HL-60 (cell line): ENCODE measurements at regions not wholly inside any gene's neighbourhood (a gene's known extent, or its start where the extent isn't known, plus 50 kb on each side); places are given as distances from the start of the nearest gene placed in this dataset.

Experiments
- POLR2AphosphoS5 ChIP-seq: IDR thresholded peaks from 2 replicates; pipeline ENCODE4 v1.6.1; 2012; ENCODE audit warnings: low read depth
- TF ChIP-seq, protein P1 (sequence below): IDR thresholded peaks from one replicate; pipeline ENCODE4 v1.5.1; 2011; ENCODE audit warnings: low read length, control low read depth, inconsistent platforms; ENCODE audit not compliant: insufficient read depth

DNA sequence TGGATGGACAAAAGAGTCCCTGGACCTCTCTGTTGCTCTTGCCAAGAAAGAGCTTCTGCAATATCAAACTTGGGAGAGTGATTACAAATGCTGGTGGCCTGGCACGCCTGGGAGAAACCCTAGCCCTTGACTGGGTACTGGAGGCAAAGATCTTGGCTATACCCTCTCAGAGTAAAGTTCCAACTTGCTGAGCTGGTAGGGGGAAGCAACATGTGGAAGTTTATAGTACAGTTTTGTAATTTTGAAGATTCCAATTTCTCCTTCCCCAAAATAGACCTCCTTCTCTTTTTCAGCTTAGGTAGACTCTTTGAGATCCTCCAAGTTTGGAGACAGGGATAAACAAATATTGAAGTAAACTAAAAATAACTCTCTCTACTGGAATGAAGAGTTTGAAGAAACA is 645.3 kb downstream of the NR4A2 start:
- TF ChIP-seq, protein P1, sequence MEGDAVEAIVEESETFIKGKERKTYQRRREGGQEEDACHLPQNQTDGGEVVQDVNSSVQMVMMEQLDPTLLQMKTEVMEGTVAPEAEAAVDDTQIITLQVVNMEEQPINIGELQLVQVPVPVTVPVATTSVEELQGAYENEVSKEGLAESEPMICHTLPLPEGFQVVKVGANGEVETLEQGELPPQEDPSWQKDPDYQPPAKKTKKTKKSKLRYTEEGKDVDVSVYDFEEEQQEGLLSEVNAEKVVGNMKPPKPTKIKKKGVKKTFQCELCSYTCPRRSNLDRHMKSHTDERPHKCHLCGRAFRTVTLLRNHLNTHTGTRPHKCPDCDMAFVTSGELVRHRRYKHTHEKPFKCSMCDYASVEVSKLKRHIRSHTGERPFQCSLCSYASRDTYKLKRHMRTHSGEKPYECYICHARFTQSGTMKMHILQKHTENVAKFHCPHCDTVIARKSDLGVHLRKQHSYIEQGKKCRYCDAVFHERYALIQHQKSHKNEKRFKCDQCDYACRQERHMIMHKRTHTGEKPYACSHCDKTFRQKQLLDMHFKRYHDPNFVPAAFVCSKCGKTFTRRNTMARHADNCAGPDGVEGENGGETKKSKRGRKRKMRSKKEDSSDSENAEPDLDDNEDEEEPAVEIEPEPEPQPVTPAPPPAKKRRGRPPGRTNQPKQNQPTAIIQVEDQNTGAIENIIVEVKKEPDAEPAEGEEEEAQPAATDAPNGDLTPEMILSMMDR: no peak
- TF ChIP-seq POLR2AphosphoS5: no peak
